GM18520 (cell line): ENCODE measurements at regions not wholly inside any gene's neighbourhood (a gene's known extent, or its start where the extent isn't known, plus 50 kb on each side); places are given as distances from the start of the nearest gene placed in this dataset.

Experiments
- ATAC-seq: cut with Tn5 transposase; IDR thresholded peaks from one replicate; pipeline ENCODE4 v1.9.1; 2021; ENCODE audit not compliant: unreplicated experiment

DNA sequence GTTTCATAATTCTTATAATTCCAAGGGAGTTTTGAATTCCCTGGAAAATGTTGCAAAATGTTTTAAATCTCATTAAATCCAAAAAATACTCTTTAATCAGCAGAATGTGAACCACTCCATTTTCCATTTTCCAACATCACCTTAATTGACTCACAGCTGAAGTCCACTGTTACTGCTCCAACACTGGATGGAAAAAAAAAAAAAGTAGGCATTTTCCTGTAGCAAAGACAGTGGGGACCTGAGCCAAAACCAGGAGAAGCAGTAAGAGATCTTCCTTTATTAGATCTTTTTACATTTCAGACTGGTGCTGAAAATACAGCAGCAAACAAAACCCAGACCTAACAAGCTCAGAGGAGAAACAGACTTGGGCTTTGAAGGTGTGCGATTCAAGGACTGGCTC lies 62.4 kb upstream of the SPATS2L start:
- no peak for ATAC-seq

DNA sequence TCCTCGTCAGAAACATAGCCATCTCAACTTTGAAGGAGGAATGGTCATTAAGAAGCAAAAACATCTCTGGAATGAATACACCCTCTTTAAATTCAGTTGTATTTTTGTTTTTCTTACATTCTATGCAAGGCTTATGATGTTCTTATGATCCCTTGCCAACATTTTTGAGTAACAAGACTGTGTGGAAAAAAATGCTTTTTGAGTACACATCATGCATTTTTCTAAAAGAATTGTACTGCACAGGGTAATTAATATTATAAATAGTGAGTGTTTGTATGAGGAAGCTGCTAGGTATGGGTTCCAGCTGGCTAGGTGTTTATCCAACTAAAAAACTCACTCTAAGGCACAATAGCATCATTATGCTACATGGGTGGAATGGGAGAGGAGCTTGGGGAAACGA lies 59.0 kb upstream of the SPATS2L start:
- no peak for ATAC-seq

DNA sequence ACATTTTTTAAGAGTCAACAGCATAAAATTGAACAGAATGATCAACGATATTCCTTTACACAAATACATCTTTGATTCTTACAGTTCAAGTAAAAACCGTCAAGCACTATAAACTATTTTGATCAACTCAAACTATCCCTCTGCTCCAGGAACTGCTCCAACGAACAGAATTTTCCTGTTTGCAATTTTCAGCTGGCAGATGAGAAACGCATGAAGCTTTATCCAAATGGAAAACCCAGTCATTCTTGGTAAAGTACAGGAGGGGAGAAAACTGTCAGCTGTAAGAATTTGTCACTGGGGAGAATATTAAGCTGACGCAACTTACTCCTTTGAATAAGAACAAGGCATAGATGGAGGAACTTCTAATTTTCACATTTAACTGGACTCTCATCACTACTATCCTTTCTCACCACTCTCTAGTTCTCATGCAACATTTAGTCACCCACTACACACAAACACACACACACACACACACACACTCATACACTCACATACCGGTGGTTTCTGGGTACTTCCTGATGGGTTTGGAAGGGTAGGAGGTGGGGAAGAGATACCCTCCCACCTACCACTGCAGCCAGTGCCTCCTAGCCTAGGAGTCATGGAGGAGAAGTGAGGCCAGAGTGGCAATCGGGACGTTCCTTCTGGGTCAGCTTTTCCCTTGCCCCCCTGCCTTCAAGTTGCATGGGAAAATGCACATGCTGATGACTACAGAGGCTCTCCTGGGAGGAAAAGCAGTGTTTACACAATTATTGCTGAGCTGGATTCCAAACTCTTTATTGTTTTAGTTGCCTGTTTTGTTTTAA lies 54.0 kb upstream of the SPATS2L start:
- no peak for ATAC-seq

DNA sequence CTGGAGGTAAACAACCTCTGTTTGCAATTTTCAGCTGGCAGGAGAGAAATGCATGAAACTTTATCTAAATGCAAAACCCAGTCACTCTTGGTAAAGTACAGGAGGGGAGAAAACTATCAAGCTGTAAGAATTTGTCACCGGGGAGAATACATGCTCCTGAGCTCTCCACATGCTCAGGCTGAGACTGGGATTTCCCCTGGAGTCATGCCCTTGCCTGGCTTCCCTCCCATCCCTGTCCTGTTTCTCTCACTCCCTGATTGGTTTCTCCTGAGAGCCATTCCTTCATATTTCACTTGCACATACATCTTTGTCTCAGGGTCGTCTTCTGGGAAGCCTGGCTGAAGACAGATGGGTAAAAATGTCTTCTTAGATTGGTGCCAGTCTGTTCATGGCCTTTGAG lies 52.9 kb upstream of the SPATS2L start:
- ATAC-seq = no peak

DNA sequence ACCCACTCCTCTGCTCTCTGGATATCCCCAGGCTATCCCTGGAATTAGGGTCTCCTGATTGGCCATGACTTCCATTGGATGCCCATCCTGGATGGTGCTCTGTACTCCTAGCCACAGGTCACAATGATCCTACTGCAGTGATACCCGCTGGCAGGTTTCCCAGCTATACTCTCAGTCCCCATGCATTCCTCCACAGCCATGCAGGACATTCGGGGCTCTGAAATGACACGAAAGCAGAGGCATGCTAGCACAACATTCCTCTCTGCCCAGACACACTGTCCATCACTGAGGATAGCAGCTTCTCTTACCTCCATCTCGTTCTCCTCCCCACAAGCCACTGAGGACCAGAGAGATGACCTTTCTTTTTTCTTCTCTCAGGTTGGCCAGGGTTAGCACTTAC lies 51.7 kb upstream of the SPATS2L start:
- ATAC-seq = no peak

DNA sequence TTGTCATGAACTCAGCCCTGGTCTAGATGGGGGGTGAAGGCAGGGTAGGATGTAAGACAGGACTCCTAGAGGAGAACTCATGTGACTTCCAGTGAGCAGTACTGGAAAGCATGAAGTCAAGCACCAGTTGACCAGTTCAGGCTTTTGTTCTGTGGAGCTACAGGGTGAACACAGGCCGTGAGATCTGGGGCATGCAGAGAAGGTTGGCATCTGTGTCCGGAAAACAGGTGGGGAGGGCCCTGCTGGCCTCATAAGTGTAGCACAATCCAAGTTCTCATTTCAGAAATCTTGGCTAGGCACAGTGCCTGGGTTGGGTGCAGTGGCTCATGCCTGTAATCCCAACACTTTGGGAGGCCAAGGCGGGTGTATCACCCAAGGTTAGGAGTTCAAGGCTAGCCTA lies 50.9 kb upstream of the SPATS2L start:
- ATAC-seq = no peak
